ENCODE measurements at regions not wholly inside any gene's neighbourhood (a gene's known extent, or its start where the extent isn't known, plus 50 kb on each side); places are given as distances from the start of the nearest gene placed in this dataset.

DNA sequence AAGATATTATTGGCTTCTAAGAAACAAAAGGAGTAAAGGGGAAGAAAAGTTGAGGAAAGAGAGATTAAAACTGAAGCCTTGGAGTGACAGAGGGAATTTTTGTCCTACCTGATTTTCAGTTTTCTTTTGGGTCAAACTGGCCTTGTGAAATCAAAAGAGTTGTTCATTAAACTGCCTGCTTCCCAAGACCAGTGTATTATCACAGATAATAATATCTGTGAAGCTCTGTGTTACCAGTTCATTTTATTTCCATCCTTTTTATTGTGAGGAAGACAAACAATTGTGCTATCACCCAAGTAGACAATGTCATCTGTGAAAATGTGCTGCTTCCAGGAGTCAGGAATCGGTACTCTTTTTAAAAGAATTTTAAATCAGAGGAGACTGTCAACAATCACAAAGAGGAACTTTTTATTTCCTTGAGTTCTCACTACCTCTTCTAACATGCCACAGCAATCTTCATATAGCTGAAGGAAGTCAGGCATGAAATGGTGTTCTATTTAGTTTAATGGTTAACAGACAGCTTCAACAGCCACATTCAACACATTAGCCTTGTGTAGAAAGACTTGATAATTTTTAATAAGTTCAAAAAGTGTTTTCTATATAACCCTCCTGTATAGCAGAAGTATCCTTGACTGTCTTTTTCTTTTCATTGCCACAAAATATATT lies 554.8 kb downstream of the PIK3C3 start:
- Histone ChIP-seq H2BK15ac (ENCODE audit: low read depth, low read length) (no peak overlapping the region), H2BK5ac (ENCODE audit: insufficient read length, low read length) (no peak overlapping the region), H3K4me1 (ENCODE audit: insufficient read depth, low read length) (no peaks in the 10 kb centered on the region), H3K79me1 (ENCODE audit: insufficient read depth, low read depth, low read length, poor library complexity, severe bottlenecking) (no peaks in the 10 kb centered on the region), H3K79me2 (ENCODE audit: insufficient read depth, low read length) (no peaks in the 10 kb centered on the region), H2BK120ac (ENCODE audit: low read depth, low read length, poor library complexity, severe bottlenecking) (no peak overlapping the region), H3K23ac (ENCODE audit: insufficient read length, low read depth, low read length) (no peak overlapping the region), H2AFZ (ENCODE audit: low read length) (no peak overlapping the region), H3K27ac (ENCODE audit: insufficient read length, low read depth, low read length) (no peak overlapping the region), H3K4me2 (ENCODE audit: insufficient read depth, insufficient read length, low read length) (no peak overlapping the region), H2BK12ac (ENCODE audit: insufficient read length, low read depth, low read length) (no peak overlapping the region), H2BK20ac (ENCODE audit: low read depth, low read length, poor library complexity, severe bottlenecking) (no peak overlapping the region), H4K20me1 (ENCODE audit: control insufficient read depth, insufficient read depth, insufficient read length) (no peaks in the 10 kb centered on the region), H3K9me3 (ENCODE audit: control insufficient read depth, low read depth, low read length) (no peaks in the 10 kb centered on the region), H2AK5ac (ENCODE audit: insufficient read length, low read length) (no peak overlapping the region), H3K9ac (ENCODE audit: extremely low read depth, insufficient read length, low read length) (no peak overlapping the region), H3T11ph (ENCODE audit: low read length) (no peak overlapping the region), H3K18ac (ENCODE audit: insufficient read length, low read depth, low read length) (no peak overlapping the region), H3K56ac (ENCODE audit: insufficient read length, low read depth, low read length) (no peak overlapping the region), H3K27me3 (ENCODE audit: insufficient read depth, low read length) (no peaks in the 10 kb centered on the region), H4K91ac (ENCODE audit: insufficient read length, low read depth, low read length) (no peak overlapping the region), H4K5ac (ENCODE audit: insufficient read length, low read depth, low read length) (no peak overlapping the region), H3K4ac (ENCODE audit: low read depth, low read length) (no peak overlapping the region), H3K23me2 (ENCODE audit: insufficient read length, low read depth, low read length, poor library complexity, severe bottlenecking) (no peaks in the 10 kb centered on the region), H4K8ac (replicated peaks; ENCODE audit: insufficient read length, low read depth, low read length) (no peak overlapping the region), H3K14ac (ENCODE audit: insufficient read depth, low read length) (no peak overlapping the region)
- no peak overlapping the region for H3K4me3 Mint-ChIP-seq
- peaks cover 0 to 4% (median 0%) of the 10 kb centered on the region in 3 experiments; a peak in 1 of 7 replicates for H3K36me3 Mint-ChIP-seq (ENCODE audit: insufficient read depth in 1 of 3, low read depth in 3 of 3)
- H3K9me3 Mint-ChIP-seq, result no peaks in the 10 kb centered on the region
- WGBS (ENCODE audit: extremely low coverage, insufficient read length, low lambda C conversion rate), result no CpG with 5 or more reads among the region's 1 CpG
- H3K4me1 Mint-ChIP-seq, result peaks cover 3 to 4% of the 10 kb centered on the region in 2 experiments
- TF ChIP-seq, protein P1, sequence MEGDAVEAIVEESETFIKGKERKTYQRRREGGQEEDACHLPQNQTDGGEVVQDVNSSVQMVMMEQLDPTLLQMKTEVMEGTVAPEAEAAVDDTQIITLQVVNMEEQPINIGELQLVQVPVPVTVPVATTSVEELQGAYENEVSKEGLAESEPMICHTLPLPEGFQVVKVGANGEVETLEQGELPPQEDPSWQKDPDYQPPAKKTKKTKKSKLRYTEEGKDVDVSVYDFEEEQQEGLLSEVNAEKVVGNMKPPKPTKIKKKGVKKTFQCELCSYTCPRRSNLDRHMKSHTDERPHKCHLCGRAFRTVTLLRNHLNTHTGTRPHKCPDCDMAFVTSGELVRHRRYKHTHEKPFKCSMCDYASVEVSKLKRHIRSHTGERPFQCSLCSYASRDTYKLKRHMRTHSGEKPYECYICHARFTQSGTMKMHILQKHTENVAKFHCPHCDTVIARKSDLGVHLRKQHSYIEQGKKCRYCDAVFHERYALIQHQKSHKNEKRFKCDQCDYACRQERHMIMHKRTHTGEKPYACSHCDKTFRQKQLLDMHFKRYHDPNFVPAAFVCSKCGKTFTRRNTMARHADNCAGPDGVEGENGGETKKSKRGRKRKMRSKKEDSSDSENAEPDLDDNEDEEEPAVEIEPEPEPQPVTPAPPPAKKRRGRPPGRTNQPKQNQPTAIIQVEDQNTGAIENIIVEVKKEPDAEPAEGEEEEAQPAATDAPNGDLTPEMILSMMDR (conservative IDR thresholded peaks at IDR 0.05), result no peak
- H3K27me3 Mint-ChIP-seq (ENCODE audit: low read depth), result no peaks in the 10 kb centered on the region
- DNase-seq, result no peak
- H3K27ac Mint-ChIP-seq, result no peak overlapping the region; a peak in 1 of 7 replicates
